Hepatic stellate cell (primary cell): ENCODE measurements at regions not wholly inside any gene's neighbourhood (a gene's known extent, or its start where the extent isn't known, plus 50 kb on each side); places are given as distances from the start of the nearest gene placed in this dataset.

ENCODE experiments used
- DNase-seq: peaks from one replicate; pipeline ENCODE4 v3.0.0; 2011; ENCODE audit warnings: low spot score

DNA sequence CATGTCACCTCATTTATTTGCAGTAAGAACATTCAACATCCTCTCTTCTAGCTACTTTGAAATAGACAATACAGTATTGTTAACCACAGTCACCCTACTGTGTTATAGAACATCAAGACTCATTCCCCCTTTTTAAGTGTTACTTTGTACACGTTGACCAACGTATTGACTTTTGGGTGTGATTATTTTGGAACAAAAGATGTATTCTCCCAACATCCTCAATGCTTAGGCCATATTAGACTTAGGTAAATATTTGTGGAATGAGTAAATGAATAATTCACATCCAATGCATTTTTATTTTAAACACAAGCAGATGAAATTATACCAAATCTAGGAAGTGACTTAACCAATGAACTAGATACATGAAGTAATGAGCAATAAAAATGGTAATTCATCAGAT is 296.6 kb downstream of the CHRM3 start:
- DNase-seq: no peak

DNA sequence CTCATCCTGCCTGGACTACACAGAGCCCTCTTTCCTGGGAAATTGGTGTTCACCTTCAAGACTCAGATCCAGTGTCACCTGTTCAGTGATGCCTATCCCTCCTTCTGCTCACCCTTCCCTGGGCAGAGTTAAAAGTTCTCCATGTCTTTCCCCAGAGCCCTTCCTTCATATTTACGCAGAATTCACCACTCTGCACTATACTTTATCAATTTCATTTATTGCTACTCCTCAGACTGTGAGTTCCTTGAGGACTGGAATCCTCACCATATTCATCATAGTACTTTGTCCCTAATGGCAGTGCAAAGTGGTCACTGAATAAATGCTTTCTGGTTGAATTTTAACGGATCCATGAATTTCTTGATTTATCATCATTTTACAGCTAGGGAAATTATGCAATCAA is 300.0 kb downstream of the CHRM3 start:
- DNase-seq: no peak

DNA sequence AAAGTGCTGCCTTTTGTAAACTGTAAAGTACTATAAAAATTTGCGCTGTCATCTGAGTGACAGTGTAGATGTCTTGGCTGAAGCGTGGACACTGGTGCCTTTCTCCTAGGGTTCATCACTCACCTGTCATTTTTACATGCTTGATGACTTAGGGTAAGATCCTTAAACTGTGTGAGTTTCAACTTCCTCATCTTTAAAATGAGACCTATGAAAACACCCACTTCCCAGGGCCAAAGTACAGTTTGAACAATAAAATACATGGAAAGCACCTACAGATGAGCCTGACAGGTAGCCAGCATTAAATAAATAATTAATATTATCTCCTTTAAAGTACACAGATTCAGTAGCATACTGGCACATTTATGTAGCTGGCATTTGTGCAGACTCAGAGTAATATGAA is 309.9 kb downstream of the CHRM3 start:
- no peak for DNase-seq

DNA sequence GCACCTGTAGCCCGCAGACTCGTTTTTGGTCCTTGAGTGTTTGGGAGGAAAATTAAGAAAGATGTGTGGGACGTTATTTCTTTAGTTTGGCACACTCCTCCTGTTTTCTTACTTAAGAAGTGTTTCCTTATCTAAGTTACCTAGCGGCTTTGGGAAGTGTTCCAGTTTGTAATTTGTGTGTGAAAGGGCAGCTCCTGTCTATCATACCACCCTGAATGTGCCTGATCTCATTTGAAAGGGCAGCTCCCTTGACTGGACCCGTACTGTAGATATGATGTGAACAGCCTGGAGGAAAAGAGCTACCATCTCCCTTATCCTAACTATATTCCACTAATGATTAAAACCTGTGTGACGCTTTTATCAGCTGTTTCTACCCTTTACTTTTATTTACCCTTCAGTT is 314.3 kb downstream of the CHRM3 start:
- DNase-seq: no peak

DNA sequence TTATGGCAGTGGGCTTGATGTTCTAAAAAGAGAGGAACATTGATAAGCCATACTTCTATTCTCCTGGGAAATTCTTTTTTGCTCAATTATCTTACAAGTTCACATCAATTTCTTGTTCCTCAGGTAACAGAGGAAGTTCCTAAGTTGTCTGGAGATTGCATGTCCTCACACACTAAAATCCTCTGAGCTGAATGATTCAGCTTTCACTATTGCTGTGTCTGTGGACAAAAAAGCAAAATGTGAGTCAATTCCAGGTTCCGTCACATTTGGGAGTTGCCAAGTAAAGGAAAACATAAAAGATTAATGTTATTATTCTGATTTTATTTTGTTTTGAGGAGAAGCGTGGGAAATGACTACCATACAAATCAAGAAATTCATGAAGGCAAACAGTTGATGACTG is 316.7 kb downstream of the CHRM3 start:
- DNase-seq: no peak

DNA sequence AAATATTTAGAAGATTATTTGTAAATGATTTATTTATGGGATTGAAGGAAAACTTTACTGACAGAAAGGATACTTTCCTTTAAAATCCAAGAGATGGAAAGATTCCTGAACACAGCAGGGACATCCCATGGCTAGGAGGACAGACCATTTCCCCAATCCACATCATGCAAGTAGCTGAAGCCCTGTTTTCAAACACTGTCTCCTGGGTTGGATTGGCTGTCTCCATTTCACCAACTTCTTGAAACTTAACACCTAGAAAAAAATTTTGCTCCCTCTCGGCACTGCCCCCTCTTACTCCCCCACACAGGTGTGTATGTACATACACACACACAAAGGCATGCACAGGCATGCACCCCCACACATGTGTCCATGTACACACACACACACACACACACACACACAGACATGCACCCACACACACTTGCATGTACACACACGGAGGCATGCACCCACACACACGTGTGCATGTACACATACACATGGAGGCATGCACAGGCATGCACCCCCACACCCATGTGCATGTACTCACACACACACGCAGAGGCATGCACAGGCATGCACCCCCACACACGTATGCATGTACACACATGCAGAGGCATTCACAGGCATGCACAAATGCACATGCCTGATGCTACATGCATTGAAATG is 320.0 kb downstream of the CHRM3 start:
- no peak for DNase-seq

DNA sequence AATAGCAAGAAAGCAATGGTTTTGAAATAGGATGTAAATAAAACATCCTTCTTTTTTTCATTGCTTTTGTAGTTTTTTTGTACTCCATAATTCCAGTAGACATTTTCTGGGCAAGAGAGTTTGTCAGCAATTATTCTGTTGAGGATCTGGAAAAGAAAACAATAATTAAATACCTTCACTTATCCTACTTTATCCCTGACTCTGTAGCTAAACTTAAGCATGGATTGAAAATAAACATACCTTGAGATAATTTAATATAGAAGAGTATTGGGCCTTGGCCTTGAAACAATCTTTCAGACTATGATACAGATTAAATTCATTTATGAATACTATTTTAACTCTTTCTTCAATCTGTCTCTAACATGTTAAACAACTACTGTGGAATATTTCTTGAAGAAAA is 321.2 kb downstream of the CHRM3 start:
- DNase-seq: no peak

DNA sequence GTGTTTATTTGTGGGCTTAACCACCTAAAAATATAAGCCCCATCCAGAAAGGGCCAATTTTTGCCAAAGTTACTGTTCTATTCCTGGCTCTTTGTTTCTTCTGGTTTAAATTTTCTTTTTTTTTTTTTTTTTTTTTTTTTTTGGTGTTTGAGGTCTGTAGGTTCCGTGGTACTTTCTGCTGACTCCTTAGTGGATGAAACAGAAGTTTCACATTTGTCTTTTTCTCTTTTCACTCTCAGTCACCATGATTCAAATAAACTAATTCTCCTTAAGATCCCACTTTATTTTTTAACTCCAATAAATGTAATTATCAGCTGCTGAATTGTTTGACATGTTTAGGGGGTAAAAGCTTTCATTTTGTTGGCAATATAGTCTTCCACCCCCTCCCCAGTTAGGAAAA is 322.3 kb downstream of the CHRM3 start:
- no peak for DNase-seq

DNA sequence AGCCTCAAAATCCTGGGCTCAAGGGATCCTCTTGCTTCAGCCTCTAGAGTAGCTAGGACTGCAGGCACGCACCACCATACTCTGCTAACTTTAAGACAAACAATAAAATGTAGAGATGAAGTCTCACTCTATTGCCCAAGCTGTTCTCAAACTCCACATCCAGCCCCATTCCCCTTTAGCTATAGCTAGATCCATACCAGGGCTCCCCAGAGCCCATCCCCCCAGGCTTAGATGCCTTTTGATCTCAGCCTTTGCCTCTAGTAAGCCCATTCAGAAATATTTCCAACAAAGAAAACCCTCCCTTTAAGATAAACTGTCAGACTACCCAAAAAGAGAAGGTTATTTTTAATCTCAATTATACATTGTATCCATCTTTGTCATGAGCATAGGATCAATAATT is 325.4 kb downstream of the CHRM3 start:
- no peak for DNase-seq

DNA sequence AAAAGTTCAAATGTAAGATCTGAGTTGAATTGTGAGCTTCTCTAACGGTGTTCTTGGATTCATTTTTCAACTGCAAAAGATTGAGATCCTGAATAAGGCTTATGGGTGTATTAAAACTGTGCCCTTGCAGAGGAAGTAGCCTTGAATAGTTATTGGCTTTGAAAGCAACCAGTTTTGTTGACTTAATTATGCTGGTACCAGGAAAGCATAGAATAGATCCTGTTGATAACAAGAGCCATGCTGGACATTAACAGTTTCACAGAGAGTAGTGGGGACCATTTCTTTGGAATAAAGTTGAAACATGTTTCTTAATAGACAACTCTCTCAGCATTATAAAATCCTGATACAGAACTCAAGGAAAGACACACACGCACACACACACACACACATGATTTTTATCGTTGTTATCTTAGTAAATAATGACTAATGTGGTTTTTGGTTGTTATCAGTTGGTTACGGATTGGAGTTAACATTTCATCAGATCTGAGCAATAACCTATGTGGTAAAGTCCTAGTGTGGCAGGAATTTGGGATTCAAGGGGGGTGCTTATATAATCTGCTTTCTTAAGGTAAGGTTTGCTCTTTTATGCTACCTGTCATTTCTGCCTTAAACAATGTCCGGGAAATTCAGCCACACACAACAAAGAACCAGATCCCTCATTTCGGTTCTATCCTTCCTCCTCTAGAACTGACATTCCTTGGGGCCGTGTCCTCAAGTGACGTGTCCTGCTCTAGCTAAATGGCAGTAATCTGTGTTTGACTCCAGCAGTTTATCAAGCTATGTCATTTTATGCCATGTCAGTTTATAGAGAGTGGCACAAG is 330.9 kb downstream of the CHRM3 start:
- no peak for DNase-seq

DNA sequence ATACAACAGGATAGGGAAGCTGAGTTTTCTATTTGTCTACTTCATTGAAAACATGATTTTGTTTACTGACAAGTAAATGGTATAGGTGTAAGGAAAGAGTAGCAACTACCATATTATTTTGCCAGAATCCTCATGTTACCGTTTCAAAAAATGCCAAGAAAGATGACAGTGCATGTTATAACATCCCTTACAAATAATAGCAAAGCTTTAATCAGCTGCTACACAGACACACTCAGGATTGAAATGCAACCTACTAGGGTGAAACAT is 331.5 kb downstream of the CHRM3 start:
- no peak for DNase-seq

DNA sequence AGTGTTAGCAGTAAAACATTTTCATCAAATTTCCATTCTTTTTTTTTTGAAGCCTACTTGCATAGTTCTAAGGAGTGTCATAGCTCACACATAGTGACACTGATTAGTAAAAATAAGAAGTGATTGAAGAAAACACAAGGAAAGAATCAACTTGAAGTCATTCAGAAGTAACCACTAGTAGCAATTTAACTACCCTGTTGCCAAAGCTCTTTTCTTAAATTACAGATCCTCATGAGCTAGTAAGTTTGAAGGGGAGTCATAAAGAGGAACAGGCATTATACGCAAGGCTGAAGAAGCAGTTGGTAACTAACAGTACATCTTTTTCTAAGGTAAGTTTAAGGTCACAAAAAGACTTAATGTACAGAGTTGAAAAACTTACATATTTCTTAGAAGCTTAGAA is 332.2 kb downstream of the CHRM3 start:
- DNase-seq: no peak

DNA sequence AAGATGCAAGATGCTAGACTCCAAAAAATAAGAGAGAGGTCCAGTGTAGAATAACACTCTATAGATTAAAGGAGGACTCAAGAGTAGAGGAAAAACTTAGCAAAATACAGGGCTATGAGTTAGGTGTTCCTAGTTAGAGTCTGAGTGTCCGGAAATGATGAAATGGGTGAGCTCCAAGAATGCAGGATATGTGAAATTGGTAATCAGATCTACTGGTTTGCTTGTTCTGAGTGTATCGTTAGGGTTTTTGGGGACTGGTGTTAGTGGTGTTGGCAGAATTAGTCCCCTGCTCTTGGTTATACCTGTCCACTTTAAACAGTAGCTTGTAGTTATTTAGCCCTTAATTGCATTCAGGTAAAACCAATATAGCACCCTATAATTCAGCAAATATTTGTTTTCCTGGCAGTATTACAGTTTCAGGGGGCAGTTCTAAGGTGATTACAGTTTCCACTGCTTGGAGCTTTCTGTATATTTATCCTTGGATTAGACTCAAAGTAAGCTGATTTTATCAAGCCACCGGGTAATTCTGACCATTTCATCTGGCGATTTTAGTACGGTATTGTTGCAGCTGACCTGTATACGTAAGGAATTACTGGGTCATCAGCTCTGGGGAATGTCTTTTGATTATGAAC is 332.7 kb downstream of the CHRM3 start:
- DNase-seq: no peak

DNA sequence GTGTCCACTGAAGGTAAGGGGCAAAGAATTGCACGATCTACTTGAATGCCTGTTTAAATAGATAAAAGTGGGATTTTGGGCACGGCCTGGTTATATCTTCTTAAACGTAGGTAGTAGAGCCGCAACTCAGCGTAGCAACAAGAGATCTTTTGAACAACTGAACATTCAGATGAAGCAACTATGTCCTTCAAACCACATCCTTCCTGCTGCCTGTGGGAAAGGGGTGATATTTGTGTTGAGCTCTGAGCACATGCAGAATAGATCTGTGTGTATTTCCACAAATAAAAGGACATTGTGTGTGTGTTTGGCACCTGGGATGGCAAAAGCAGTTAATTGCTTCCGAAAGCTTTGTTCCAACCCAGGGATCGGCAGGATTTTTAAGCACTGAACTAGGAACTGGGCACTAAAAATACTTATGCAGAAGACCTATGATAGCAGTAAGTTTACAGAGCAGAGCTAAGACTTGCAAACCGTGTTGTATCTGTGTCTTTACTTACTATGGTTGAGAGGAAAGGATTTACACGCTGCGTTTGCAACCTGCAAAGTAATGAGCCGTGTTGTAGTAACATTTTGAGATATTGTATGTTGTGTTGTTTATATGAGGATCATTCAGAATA is 333.4 kb downstream of the CHRM3 start:
- no peak for DNase-seq

DNA sequence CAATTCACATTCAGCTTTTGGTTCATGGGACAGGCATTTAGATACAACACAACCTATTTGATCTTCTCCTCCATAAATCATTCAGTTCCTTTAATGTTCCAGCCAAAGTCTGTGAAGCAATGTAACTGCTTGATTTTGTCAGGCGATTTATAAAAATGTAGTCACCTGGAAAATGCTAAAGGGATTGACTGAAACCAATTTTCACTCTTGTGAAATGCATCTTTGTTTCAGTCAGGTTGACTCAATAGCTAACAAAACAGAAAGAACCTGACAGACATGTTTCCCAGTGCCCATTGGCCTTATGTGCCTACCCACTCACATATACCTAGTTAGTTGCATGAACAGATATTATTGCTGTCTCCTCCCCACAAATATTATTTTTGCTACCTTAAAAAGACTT is 335.7 kb downstream of the CHRM3 start:
- DNase-seq: no peak

DNA sequence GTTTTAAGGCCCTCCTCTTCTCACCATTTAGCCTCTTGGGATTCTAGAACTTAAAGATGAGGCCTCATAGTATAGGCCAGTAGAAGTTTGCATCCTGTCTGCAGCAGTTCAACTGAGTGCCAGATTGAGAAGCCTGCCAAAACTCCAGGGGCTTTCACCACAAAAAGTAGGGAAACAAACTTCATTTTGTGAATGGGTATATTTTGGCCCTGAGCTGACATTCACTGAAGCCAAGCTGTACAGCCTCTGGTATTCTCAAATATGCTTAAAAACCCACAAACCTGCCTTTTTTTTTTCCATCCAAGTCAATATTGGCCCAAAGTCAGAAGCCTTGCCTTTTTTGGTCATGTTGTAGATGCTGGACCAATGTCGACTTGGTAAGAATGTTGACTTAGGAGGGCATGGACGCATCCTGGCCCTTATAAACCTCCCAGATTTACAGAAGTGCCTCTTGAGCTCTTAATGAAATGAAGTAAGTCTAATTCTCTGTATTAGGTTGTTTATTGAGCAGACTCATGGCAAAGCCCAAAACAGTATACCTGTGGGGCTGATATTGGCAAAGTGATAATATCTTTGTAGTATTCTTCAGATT is 337.5 kb downstream of the CHRM3 start:
- DNase-seq: no peak

DNA sequence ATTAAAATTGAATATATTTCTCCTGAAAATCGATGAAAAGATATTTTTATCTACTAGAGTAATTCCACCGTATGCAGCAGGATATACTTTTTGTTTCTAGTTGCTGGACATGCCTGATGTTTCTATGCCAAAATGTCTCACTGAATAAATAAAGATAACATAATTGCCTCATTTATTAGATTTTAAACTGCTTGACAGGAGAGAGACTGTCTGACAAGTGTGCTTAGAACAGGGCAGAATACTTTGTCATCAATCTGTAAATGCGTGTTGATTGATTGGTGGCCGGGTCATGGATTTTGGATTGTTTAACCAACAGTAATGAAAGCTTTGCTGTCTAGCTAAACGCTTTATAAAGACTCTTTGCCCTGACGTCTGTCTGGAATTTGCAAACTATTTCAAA is 339.0 kb downstream of the CHRM3 start:
- DNase-seq: no peak

DNA sequence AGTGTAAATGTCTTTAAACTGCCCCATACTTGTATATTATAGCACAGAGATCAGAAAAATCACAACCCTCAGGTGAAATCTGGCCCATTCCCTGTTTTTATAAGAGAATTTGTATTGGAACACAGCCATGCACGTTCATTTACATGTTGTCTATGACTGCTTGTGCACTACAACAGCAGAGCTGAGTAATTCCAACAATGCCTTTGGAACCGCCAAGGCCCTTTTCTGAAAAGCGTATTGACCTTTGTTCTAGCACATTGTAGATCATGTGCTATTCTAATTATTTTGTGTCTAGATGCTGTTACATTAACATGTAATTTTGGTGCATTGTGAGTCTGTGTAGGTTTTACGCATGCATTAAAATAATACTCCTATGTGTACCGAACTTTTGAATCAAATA is 339.6 kb downstream of the CHRM3 start:
- DNase-seq: no peak

DNA sequence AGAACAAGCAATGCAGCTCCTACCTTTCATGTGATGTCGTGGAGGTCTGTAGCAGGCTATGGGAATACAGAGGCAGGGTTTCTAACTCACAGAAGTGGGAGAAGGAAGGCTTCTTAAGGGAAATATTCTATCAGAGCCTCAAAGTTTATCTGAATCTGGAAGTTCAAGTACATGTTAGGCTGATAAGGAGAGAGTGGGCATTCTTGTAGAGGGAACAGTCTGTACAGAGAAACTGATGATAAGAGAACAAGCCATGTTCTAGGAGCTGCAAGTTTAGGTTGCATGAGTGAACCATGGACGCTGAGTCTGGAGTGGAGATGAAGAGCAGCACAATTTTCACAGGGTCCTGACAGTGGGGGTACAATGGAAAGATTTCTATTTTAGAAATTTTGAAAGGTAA is 344.0 kb downstream of the CHRM3 start:
- DNase-seq: no peak

DNA sequence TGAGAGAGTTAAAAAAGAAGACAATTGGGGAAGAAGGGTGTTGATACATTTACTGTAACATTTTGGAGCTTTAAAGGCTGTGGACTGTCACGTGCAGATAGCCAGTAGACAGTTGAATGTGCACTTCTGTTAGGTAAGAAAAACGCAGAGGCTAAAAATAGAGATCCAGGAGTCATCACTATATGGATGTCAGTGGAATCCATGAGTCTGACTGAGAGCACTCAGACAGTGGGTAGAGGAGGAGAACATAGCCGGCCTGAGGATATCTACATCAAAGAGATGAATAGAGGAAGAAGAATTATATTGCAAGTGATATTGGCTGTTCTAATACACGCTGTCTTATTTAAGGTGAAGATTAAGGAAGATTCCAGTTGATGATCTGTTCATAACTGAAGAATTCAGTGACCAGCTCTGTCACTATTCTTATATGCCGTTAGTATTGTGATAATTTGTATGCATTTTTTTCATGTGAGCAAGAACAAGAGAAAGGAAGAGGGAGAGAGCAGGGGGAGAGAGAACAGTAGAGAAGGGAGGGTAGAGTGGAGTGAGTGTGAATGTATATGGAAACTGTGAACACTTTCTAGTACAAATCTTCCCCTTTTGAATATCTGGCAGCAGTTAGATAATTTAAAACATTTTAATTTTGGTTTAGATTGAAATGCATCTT is 344.8 kb downstream of the CHRM3 start:
- no peak for DNase-seq

DNA sequence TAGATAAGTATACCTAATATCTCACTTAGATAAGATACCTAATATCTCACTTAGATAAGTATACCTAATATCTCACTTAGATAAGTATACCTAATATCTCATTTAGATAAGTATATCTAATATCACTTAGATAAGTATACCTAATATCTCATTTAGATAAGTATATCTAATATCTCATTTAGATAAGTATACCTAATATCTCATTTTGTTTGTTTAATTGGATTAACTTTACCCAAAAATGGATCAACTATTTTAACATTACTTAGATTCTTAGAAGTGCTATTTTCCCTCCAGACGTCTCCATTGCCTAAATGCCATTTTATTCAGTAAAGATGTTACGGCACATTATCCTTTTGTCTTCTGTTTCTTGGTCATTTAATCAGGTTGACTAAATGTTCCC is 346.4 kb downstream of the CHRM3 start:
- no peak for DNase-seq

DNA sequence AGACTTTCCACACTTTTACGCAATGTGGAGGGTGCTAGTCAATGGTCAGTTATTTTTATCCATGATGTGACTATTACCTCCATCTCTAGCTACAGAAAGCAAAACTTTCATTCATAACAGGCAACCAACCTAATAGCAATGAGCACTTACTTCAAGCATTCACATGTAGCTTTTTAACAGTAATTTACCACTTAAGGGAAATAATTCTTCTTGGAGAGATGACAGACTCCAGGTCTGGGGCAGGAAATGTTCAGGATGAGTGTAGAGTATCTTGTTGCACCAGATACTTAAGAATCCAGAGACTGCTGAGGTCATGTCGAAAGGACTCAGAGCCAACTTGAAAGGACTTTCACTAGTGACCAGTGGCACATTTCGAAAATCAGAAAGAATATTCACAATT is 347.6 kb downstream of the CHRM3 start:
- no peak for DNase-seq
